ENCODE measurements at regions not wholly inside any gene's neighbourhood (a gene's known extent, or its start where the extent isn't known, plus 50 kb on each side); places are given as distances from the start of the nearest gene placed in this dataset.

- TF ChIP-seq EZH2 (IDR thresholded peaks at IDR 0.05) = no peak
- no peak for TF ChIP-seq CTCF (IDR thresholded peaks at IDR 0.05)
- no peak for TF ChIP-seq EZH2phosphoT487 (IDR thresholded peaks at IDR 0.05)
These were observed 93.1 kb upstream of the TMEM45B start for GRCh38 chr11:129722529-129722928.

Data from neural progenitor cell (in vitro differentiated cells).